Dermis blood vessel endothelial cell (primary cell): ENCODE measurements at regions not wholly inside any gene's neighbourhood (a gene's known extent, or its start where the extent isn't known, plus 50 kb on each side); places are given as distances from the start of the nearest gene placed in this dataset.

ENCODE experiments used
- DNase-seq: peaks from one replicate; pipeline ENCODE4 v3.0.0; 2010

DNA sequence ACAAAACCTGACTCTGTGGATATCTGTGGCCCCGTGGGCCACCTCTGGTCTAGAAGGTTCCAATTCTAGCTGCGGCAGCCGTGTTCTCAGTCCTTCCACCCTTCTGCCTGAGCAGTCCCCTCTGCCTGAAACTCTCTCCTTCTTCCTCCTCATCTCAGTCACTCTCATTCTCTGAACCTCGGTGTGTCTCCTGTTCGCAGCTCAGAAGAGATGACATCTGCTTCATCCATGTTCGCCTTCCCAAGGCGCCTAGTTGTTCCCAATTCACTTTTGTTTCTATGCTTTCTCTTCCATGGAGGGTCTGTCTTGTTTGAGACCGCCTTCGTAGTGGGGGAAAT lies 95.5 kb downstream of the CEBPB start:
- no peak for DNase-seq

DNA sequence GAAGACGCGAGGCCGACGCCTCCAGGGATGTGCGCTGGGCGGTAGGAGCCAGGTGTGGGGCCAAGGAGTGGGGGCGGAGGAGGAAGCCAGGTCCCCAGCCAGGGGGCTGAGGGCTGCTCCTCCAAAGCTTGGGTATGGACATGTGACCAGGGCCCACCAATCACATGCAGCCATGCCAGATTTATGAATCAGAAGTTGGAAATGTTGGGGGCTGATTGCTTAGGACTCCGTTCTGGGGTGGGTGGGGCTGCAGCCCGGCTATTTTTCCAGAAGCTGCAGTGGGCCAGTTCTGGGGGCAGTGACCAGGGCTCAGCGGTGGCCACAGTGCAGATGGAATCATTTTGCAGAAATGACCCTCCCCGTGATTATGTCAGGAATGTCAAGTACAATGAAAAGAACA lies 96.0 kb downstream of the CEBPB start:
- DNase-seq, result peak; percentile 52

DNA sequence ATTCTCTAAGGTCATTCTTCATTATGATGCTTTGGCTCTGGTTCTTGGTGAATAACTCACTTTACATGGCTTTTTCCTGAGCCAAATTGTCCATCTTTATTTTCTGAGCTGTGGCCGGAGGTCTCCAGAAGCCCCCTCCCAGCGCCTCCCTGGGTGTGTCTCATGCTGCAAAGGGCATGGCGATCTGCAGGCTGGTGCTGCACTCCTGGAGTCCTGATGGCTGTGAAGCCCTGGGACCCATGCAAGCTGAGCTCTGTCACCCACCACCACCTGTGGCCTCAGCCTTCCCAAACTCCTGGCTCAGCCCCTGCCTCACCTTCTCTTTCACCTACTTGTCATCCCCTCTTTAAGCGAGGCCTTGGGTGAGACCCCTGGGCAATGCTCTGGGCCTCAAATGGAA lies 96.9 kb downstream of the CEBPB start:
- DNase-seq, result no peak

DNA sequence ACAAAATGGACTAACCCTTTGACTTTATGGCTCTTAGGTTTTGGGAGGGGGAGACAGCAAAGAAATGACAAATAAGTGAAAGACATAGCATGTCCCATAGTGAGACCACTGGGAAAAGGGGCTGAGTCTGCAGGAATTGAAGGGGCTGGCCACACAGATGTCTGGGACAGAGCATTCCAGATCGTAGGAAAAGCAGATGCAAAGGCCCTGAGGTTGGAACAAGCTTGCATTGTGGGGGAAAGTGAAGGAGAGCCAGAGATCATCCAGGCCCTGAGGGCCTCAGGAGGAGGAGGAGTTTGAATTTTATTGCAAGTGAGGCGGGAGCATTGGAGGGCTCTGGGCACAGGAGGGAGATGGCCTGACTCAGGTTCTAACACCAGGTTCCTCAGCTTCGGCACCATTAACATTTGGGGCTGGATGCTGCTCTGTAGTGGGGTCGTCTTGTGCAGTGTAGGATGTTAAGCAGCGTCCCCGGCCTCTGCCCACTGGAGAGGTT lies 97.5 kb downstream of the CEBPB start:
- DNase-seq, result no peak

DNA sequence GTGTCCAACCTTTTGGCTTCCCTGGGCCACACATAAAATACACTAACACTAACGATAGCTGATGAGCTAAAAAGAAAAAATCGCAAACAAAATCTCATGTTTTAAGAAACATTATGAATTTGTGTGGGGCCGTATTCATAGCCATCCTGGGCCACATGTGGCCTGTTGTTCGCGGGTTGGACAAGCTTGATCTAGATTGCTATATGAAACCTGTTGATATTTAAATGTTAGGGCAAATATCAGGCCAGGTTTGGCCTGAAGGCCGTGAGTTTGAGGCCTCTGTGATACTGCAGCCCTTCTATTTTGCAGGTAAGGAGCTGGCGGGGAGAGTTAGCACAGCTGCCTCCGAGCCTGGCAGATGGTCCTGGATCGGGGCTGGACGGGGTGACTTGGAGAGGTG lies 99.0 kb downstream of the CEBPB start:
- no peak for DNase-seq

DNA sequence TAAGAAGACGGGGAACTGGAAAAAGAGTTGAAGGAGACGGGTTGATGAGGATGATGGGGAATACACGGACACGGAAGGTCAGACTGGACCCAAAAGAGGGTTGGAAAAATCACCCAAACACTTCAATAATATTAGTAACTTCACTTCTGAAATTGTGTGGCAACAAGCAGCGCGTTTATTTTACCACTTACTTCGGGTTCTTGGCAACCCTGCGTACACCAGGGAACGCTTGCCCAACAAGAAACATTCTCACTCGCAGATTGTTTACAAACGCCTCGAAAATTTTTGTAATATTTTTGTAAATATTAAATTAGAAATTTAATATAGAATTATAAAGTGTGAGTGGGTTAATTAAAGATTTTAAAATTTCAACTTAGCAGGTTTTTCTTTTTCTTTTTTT lies 99.5 kb downstream of the CEBPB start:
- DNase-seq, result no peak

DNA sequence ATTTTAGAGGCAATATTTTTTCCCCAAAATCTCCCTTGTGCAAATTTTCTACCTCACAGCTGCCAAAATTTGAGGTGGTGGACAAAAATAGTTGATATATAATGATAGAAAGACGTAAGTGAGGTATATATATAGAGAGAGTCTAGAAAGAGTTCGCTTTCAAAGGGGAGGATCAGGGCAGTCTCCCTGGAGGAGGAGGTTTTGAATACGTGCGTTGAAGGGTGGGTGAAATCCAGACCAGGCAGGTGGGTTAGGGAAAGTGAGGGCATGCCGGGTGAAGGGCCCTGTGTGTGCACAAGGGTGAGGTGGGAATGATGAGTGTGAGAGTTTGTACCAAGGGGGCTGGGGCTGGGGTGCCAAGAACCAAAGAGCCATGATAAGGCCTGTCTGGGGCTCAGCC lies 100.2 kb downstream of the CEBPB start:
- no peak for DNase-seq

DNA sequence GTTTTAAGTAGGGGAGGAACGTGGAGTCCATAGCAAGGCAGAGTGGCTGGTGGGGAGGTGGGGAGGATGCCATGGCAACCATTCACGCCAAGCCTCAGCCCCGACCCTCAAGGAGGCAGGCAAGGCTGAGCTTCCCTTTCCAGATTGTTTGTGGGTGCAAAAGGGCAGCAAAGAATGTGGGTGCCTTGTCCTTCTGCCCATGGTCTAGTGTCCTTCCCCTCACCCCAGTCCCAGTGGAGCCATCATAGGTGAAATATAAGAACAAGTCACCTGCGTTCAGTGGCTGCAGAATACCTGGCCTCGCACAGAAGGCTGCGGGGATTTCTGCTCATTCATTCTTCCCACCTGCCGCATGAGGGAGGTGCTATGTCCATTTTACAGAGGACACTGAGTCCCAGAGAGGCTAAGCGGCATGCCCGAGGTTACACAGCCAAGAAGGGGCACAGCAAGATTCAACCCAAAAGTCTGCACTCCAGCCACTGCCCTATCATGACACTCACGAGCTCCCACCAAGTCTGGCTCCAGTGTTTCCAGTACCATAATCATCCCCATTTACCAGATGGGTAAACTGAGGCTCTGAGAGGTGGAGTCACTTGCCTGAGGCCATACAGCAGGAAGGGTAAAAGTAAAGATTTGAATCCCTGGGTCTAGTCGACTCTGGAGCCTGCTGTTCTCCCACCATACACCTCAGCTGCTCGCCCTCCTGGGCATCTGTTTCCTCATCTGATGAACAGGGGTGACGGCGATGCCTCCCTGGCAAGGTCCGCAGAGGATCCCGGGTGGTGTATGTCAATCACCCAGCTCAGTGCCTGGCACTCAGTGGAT lies 100.8 kb downstream of the CEBPB start:
- DNase-seq, result no peak

DNA sequence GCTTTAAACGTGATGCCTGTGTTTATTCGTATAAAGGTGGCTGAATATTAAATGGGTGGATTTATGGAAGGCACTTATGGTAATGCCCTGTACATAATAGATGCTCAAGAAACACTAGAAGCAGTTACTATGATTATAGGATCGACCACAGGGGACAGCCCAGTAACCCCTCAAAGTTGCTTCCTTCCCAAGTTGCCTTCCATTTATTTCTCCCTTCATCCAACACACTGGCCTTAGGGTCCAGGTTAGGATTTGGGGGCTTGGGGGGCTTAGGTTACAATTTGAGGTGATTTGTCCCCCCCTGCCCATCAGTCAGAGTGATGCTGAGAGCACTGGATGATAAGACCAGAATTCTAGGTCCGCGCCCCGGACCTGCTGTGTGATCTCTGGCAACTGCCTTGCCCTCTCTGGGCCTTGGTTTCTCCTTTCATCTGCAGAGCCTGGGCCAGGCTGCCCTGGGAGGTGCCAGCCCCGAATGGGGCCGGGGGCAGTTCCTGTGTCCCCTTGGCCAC lies 101.5 kb downstream of the CEBPB start:
- no peak for DNase-seq

DNA sequence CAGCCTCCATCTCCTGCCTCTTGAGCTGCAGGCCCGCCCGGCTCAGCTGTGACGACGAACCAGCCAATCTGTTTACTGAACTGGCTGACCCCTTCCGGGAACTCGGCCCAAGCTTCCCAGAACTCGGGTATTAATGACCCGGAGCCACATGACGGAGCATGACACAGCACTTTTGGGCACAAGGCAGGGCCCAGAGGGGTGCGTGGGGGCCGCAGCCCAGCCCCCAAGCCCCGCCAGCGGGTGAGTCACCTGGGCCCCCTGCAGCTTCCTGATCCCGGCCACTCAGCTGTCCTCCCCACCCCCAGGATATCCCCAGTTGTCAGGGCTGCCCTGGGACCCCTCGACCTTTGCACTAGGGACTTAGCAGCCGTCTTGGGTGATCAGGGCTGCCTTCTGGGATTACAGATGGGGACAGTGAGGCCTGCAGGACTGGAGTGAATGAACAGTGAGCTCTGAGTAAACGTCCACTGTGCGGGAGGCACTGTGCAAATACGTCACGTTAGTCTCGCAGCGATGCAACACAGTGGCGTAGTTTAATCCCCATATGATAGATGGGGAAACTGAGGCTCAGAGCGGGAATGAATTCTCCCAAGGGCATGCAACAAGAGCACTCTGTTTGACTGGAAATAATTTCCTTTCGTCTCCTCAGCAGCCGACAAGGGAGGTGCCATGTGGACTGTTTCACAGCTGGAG lies 102.1 kb downstream of the CEBPB start:
- peak; percentile 88 for DNase-seq

DNA sequence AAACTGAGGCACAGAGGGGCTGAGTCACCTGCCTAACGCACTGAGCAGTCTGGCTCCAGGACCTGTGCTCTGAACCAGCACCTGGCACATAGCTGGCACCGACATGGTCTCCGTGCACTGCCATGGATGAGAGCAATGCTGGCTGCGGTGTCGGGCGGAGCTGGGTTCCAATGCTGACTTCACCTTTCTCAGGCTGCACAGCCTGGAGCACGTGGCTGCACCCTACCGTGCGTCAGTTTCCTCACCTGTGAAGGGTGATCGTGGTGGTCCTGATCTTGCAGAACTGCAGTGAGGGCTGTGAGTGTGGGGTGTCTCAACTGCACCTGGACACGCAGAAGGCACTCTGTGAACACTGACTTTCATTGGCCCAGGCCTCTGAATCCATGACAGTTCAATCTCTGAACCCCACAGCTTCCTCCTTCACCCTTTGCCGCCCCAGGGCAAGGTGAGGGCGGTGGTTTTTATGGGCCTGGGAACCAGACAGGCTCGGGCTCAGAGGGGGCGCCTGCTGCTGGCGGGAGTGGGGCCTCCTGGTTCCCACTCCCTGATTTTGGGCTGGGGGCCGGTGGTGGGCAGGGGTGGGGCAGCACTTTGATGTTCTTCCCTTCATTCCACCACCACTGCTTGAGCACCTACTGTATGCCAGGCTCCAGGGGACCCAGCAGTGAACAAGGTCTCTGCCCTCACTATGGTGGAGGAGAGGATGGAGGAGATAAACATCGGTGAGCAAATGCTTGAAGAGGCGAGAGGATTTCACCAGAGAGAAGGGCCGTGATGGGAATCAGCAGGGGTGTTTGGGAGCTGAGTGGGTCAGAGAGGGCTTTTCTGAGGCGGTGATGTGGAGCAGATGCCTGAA lies 102.9 kb downstream of the CEBPB start:
- DNase-seq, result no peak

DNA sequence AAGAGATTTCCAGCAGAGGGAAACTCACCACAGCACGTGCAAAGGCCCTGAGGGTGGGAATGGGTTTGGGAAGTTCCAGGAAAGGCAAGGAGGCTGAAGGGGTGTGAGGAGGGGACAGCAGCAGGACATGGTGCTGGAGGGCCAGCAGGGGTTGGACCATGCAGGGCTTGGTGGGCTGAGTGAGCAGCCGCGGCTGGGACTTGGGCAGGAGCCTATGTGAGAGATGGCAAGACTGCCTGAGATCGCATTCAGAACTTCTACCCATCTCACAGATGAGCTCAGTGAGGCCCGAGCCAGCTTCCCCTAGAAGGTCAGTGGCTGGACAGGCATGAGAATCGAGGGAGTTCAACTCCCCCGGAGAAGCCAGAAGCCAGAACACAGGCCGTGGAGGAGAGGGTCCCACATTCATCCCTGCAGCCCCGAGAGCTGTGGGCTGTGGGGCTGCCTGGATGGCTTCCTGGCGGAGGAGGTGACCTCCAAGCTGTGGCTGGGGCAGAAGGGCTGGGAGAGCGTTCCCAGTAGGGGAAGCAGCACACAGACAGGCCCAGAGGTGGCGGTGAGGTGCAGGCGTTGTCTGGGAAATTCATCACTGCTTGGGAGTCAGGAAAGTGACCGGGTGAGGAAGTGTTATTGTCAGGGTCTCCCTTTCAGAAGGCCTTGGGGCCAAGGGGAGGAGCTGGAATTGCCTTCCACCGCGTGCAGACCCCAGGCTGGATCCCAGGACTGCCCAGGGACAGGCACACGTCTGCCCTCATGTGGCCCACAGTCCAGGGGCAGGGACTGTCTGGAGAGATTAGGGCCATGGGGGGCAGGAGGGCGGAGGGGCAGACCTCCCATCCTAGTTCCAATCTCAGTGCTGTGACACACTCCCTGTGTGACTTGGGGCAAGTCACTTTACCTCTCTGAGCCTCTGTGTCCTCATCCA lies 103.8 kb downstream of the CEBPB start:
- no peak for DNase-seq

DNA sequence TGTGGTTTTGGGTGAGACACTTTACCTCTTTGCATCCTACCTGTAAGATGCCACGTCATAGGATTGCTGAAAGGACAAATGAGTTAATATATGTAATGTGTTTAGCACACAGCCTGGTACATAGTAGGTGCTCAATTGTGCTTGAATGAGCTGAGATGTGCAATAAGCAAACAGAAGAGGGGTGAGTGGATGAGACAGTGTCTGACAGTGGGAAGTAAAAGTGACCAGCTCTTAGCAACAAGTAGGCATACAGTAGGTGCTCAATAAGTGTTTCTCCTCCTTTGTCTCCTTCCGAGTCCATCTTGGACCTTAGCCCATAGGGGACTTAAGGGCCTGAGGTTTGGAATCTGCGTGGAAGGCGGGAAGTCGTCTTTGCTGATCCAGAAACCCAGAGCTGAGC lies 104.7 kb downstream of the CEBPB start:
- no peak for DNase-seq

DNA sequence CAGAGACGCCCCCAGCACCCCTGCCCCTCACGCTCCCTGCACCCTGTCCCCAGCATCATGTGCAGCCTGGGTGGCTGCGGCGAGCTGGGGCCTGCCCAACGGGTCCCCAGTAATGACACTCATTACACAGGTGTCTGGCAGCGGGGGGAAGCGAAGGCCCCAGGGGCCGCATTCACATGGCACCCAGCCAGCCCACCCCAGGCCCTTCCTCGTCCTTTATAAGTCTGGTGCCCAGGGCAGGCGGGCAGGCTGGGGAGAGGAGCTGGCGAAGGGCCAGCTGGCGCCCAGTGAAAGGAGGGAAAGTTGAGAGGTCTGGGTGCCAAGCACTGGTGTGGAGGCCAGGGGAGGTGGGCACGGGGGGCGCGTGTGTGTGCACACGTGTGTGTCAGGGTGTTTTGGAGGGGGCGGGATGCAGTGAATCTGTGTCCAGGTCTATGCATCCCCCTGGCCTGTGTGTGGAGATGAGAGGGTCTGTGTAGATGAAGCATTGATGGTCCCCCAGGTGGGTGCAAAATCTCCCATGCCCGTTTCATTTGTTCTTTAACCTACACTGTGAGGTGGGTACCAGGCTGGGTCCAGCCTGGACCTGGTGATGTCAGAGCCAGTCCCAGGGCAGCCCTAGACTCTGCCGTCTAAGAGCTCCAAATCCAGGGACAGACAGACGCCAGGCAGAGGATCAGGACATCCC lies 105.3 kb downstream of the CEBPB start:
- no peak for DNase-seq

DNA sequence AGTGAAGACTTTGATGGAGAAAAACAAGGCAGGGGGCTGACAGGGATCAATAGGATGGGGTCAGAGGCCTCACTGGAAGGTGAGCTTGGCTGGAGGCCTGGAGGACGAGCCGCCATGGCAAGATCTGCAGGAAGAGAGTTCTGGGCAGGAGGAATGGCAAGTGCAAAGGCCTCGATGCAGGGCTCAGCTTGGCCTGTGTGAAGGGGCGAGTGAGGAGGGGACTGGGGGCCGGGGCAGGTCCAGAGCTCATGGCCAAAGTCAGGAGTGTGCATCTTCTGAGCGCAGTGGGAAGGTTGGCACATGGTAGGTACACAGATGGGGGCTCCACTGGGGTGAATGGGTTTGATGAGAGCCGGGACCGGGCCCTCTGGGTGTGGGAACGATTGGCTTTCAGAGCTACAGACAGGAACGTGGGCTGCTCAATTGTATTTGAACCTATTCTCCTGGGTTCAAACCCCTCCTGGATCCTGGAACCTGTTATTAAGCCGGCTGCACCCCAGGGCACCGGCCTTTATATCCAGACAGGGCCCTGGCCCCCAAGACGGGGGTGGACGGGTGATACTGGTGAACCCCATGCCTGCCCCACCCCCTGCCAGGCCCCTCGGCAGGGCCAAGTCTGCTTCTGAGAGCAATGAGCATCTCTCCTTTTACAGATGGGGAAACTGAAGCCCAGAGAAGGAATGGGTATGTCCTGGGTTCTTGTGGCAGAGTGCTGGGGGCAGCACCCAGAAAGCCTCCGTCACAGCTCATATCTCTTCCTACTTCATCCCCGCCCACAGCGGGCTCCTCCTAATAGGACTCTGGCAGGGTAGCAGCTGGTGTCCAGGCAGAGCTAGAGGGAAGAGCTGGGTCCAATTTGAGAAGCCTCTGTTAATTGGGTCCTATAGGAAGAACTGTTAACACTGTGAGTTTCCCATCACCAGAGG lies 106.1 kb downstream of the CEBPB start:
- no peak for DNase-seq

DNA sequence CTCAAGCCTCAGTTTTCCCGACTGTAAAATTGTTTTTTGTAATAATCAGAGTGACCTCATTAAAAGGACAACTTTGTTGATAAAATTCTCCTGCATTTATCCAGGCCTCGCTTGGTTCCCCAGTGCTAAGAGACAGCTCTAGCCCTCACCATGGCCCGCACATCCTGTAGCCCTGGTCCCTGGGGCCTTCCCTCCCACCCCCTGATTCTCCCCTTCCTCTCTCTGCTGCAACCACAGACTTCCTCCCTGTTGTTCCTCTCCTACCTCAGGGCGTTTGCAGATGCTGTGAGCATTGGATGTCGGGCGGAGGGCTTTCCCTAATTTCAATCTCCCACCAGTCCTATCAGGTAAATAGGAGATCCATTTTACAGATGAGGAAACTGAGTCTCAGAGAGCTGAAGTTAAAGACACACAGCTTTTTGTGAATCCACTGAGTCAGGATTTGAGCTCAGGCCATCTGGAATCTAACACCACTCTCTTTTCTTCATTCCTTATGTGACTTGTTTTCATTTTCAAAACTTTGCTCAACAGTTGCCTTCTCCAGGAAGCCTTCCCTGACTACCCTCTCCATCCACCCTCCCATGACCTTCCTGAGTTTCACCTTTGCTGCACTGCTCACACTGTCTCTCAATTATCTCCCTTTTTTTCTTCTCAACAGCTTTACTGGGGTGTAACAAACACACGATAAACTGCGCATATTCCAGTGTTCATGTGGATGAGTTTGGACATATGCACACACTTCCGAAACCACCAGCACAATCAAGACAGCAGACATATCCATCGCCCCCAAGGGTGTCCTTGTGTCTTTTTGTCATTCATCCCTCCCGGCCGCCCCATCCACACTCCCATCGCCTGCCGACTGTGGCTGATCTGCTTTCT lies 107.1 kb downstream of the CEBPB start:
- no peak for DNase-seq

DNA sequence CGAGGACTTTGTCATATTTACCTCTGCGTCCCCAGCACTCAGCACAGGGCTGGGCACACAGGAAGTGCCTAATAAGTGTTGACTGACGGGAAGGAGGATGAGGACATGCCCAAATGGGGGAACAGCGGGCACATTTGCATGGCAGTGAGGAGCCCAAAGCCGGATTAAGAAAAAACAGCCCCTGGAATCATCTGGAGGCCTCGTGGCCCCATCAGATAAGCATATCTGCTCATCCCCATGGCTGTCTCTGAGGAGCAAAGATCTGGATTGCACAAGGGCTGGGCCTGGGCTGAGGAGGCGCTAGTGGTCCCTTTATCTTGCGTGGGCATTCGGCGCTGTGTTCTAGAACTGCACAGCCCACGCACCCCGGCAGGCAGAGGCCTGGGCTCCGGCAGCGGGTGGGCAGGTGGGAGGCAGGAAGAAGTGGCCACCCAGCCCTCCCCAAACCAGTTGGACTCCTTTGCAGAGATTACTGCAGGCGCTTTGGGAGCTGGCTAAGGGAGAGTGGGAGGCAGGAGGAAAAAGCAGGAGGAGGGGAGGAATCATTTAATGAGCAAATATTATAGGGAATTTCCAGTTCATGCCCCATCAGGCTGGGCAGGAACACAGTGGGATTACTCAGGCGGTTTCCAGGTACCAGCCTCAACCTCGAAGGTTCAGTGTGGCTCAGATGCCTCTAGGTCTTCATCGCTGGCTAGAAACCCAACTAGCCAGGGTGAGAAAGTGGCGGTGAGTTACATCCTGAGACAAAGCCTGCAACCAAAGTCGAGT lies 108.1 kb downstream of the CEBPB start:
- DNase-seq, result no peak

DNA sequence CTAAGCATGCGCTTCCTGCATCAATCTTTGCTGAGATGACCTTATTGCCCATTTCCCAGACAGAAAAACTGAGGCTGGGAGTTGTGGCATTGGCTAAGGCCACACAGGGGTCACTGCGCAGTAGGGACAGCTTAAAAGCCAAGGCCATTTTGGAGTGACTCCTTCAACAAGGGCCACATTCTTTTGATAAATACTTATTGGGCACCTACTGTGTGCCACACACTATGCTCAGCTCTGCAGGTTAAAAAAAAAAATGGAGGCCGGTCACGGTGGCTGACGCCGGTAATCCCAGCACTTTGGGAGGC lies 108.6 kb downstream of the CEBPB start:
- DNase-seq, result no peak

DNA sequence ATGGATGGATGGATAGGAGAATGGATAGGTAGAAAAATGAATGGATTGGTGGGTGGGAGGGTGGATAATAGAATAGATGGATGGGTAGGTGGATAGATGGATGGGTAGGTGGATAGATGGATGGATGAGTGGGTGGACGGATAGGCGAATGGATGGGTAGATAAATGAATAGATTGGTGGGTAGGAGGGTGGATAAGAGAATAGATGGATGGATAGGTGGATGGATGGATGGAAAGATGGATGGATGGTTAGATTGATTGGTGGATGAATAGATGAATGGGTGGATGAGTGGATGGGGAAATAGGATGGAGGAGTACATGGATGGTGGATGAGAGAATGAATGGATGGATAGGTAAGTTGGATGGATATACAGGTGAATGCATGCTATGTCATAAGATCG lies 110.5 kb downstream of the CEBPB start:
- DNase-seq, result no peak
